IMR-90 (cell line): ENCODE measurements at regions not wholly inside any gene's neighbourhood (a gene's known extent, or its start where the extent isn't known, plus 50 kb on each side); places are given as distances from the start of the nearest gene placed in this dataset.

ENCODE experiments used
- ATAC-seq: fragments of 200-7000 bp; cut with Tn5 transposase; 2 replicates; pipeline ENCODE4 v1.9.1; 2020; ENCODE audit warnings: low read depth, mild to moderate bottlenecking, moderate library complexity
- BruUV-seq: library from RNA; stranded (reverse); fragments of 400-500 nt; replicated peaks from 2 replicates; lab custom pipeline; 2021; lab: Mats Ljungman, UMichigan
- CTCF ChIA-PET: fragments of 300-600 bp; formaldehyde crosslinking; extraction: SDS; loops from one replicate; lab custom pipeline; 2021; ENCODE audit warnings: antibody characterized with exemption; lab: Yijun Ruan, JAX
- POLR2A ChIA-PET: fragments of 300-600 bp; sonication (Branson Sonifier 250); formaldehyde crosslinking; loops from one replicate; lab custom pipeline; 2022; ENCODE audit warnings: antibody characterized with exemption; ENCODE audit not compliant: unreplicated experiment; lab: Charles Lee
- DNase-seq: peaks from one replicate; pipeline ENCODE4 v3.0.0; 2013
- H2AFZ ChIP-seq: replicated peaks from 2 replicates; pipeline ENCODE3; 2013; ENCODE audit warnings: low read length, mild to moderate bottlenecking; ENCODE audit not compliant: poor library complexity
- H2AK5ac ChIP-seq: 2 replicates; pipeline ENCODE4 v1.6.1; 2013; ENCODE audit warnings: low read depth, low read length, inconsistent platforms
- H2AK9ac ChIP-seq: replicated peaks from 2 replicates; pipeline ENCODE3; 2013; ENCODE audit warnings: mild to moderate bottlenecking, low read depth, low read length, moderate library complexity; ENCODE audit not compliant: poor library complexity
- H2BK120ac ChIP-seq: 2 replicates; pipeline ENCODE4 v1.6.1; 2013; ENCODE audit warnings: low read depth, low read length, inconsistent platforms
- H2BK15ac ChIP-seq: 3 replicates; pipeline ENCODE4 v1.6.1; 2013; ENCODE audit warnings: low read depth, low read length, inconsistent platforms
- H2BK20ac ChIP-seq: 2 replicates; pipeline ENCODE4 v1.6.1; 2013; ENCODE audit warnings: low read depth, mild to moderate bottlenecking, inconsistent platforms, low read length, moderate library complexity
- H2BK5ac ChIP-seq: 2 replicates; pipeline ENCODE4 v1.6.1; 2013; ENCODE audit warnings: mild to moderate bottlenecking, low read depth, low read length, inconsistent platforms; ENCODE audit not compliant: poor library complexity, severe bottlenecking
- H3K14ac ChIP-seq: replicated peaks from 2 replicates; pipeline ENCODE4 v1.6.1; 2013; ENCODE audit warnings: low read depth, low read length, inconsistent platforms
- H3K18ac ChIP-seq: 2 replicates; pipeline ENCODE4 v1.6.1; 2013; ENCODE audit warnings: low read depth, low read length, control low read depth
- H3K23ac ChIP-seq: 2 replicates; pipeline ENCODE4 v1.6.1; 2013; ENCODE audit warnings: low read depth, low read length, inconsistent platforms
- H3K27ac ChIP-seq: 2 replicates; pipeline ENCODE4 v1.5.1; 2013; ENCODE audit warnings: mild to moderate bottlenecking, control low read depth, low read length; ENCODE audit not compliant: insufficient read depth
- H3K27me3 ChIP-seq: 2 replicates; pipeline ENCODE4 v1.6.1; 2013; ENCODE audit warnings: low read length; ENCODE audit not compliant: control insufficient read depth, insufficient read depth
- H3K36me3 ChIP-seq: 2 replicates; pipeline ENCODE4 v1.6.1; 2013; ENCODE audit warnings: low read length, mixed read lengths; ENCODE audit not compliant: control insufficient read depth, insufficient read depth
- H3K4ac ChIP-seq: 2 replicates; pipeline ENCODE4 v1.6.1; 2013; ENCODE audit warnings: low read depth, low read length, inconsistent platforms
- H3K4me1 ChIP-seq: 2 replicates; pipeline ENCODE4 v1.6.1; 2013; ENCODE audit warnings: low read length, mixed read lengths; ENCODE audit not compliant: control insufficient read depth, insufficient read depth
- H3K4me2 ChIP-seq: 2 replicates; pipeline ENCODE4 v1.6.1; 2013; ENCODE audit warnings: low read depth, mild to moderate bottlenecking, control low read depth, low read length, moderate library complexity
- H3K4me3 ChIP-seq: 2 replicates; pipeline ENCODE4 v1.5.1; 2013; ENCODE audit warnings: low read depth, mild to moderate bottlenecking, control low read depth, low read length, moderate library complexity; ENCODE audit not compliant: insufficient read depth
- H3K56ac ChIP-seq: 2 replicates; pipeline ENCODE4 v1.6.1; 2013; ENCODE audit warnings: low read length, inconsistent platforms; ENCODE audit not compliant: insufficient read depth; ENCODE audit errors: extremely low read depth
- H3K79me1 ChIP-seq, 2 experiments: 2 replicates each; pipeline ENCODE4 v1.6.1; 2013; ENCODE audit warnings: low read length in 2 of 2, inconsistent platforms in 1 of 2, low read depth in 1 of 2
- H3K9ac ChIP-seq: 2 replicates; pipeline ENCODE4 v1.6.1; 2013; ENCODE audit warnings: low read depth, low read length, control low read depth
- H3K9me1 ChIP-seq: 2 replicates; pipeline ENCODE4 v1.6.1; 2013; ENCODE audit warnings: low read length, inconsistent platforms; ENCODE audit not compliant: insufficient read depth
- H3K9me3 ChIP-seq: 2 replicates; pipeline ENCODE4 v1.6.1; 2013; ENCODE audit warnings: low read length; ENCODE audit not compliant: control insufficient read depth, insufficient read depth
- H4K20me1 ChIP-seq: 2 replicates; pipeline ENCODE4 v1.6.1; 2013; ENCODE audit warnings: low read length, inconsistent platforms; ENCODE audit not compliant: insufficient read depth
- H4K5ac ChIP-seq: 2 replicates; pipeline ENCODE4 v1.6.1; 2013; ENCODE audit warnings: mild to moderate bottlenecking, low read depth, low read length, control low read depth
- H4K8ac ChIP-seq, 2 experiments: 2 replicates each; pipeline ENCODE4 v1.6.1; 2013; ENCODE audit warnings: low read depth in 2 of 2, low read length in 2 of 2, control low read depth in 1 of 2, inconsistent platforms in 1 of 2
- H4K91ac ChIP-seq: 2 replicates; pipeline ENCODE4 v1.6.1; 2013; ENCODE audit warnings: low read depth, low read length, inconsistent platforms; ENCODE audit not compliant: insufficient read depth
- BHLHE40 ChIP-seq: fragments of 150-350 bp; IDR thresholded peaks from 2 replicates; pipeline ENCODE4 v1.6.1; 2016; ENCODE audit warnings: mild to moderate bottlenecking, low read depth, low read length
- CEBPB ChIP-seq: IDR thresholded peaks from 2 replicates; pipeline ENCODE4 v1.6.1; 2012; ENCODE audit warnings: low read depth, low read length, improper control_type of control experiment
- CHD1 ChIP-seq: IDR thresholded peaks from 2 replicates; pipeline ENCODE4 v1.6.1; 2012; ENCODE audit warnings: low read depth, low read length, improper control_type of control experiment
- ELK1 ChIP-seq: fragments of 150-350 bp; IDR thresholded peaks from 2 replicates; pipeline ENCODE4 v1.6.1; 2016; ENCODE audit warnings: low read depth, mild to moderate bottlenecking, low read length, moderate library complexity, borderline replicate concordance
- FOS ChIP-seq: fragments of 150-350 bp; IDR thresholded peaks from 2 replicates; pipeline ENCODE4 v1.6.1; 2016; ENCODE audit warnings: low read depth, low read length
- MAFK ChIP-seq: IDR thresholded peaks from 2 replicates; pipeline ENCODE4 v1.6.1; 2012; ENCODE audit warnings: low read depth, low read length, improper control_type of control experiment
- MAZ ChIP-seq: IDR thresholded peaks from 2 replicates; pipeline ENCODE4 v1.6.1; 2012; ENCODE audit warnings: low read depth, mild to moderate bottlenecking, low read length, improper control_type of control experiment, moderate library complexity, borderline replicate concordance
- MXI1 ChIP-seq: IDR thresholded peaks from 2 replicates; pipeline ENCODE4 v1.6.1; 2012; ENCODE audit warnings: low read depth, mild to moderate bottlenecking, low read length, moderate library complexity, borderline replicate concordance
- NFE2L2 ChIP-seq: fragments of 150-350 bp; IDR thresholded peaks from 2 replicates; pipeline ENCODE4 v1.6.1; 2016; ENCODE audit warnings: low read depth, mild to moderate bottlenecking, low read length
- POLR2A ChIP-seq: IDR thresholded peaks from 2 replicates; pipeline ENCODE4 v1.6.1; 2012; ENCODE audit warnings: mild to moderate bottlenecking, low read depth, low read length
- RAD21 ChIP-seq: IDR thresholded peaks from 2 replicates; pipeline ENCODE4 v1.6.1; 2012; ENCODE audit warnings: low read length, improper control_type of control experiment
- RCOR1 ChIP-seq: IDR thresholded peaks from 2 replicates; pipeline ENCODE4 v1.6.1; 2012; ENCODE audit warnings: mild to moderate bottlenecking, low read length, improper control_type of control experiment; ENCODE audit not compliant: insufficient replicate concordance
- RFX5 ChIP-seq: IDR thresholded peaks from 2 replicates; pipeline ENCODE4 v1.8.0; 2012; ENCODE audit warnings: low read depth, mild to moderate bottlenecking, low read length, moderate library complexity
- SMC3 ChIP-seq: fragments of 150-350 bp; IDR thresholded peaks from 2 replicates; pipeline ENCODE4 v1.6.1; 2016; ENCODE audit warnings: low read depth, mild to moderate bottlenecking, antibody characterized with exemption, low read length, moderate library complexity
- WGBS, 2 experiments: methylation state at CpG; one replicate each; pipeline versions ENCODE4 v1.1.5 to v1.1.7; 2013; ENCODE audit warnings: missing lambda C conversion rate in 2 of 2; ENCODE audit not compliant: insufficient read length in 1 of 2; ENCODE audit errors: extremely low coverage in 2 of 2; 5-methylcytosine and 5-hydroxymethylcytosine counted together
- dilution Hi-C: fragments of 300-500 bp; cut with HindIII; formaldehyde crosslinking; loops from one replicate; pipeline ENCODE4 v1.14.3; 2018; ENCODE audit warnings: low sequenced_read_pairs; ENCODE audit not compliant: unreplicated experiment
- in situ Hi-C: fragments of 300-500 bp; cut with MboI; formaldehyde crosslinking; loops from 3 replicates; pipeline ENCODE4 v1.14.3; 2019; ENCODE audit warnings: low sequenced_read_pairs, inconsistent platforms, mixed read lengths
- intact Hi-C: fragments of 100-400 bp; cut with micrococcal nuclease; formaldehyde crosslinking; loops from 2 replicates; pipeline ENCODE4 v1.10.0; 2022
- TF ChIP-seq, protein P1 (sequence below): conservative IDR thresholded peaks from 2 replicates; pipeline ENCODE4 v1.5.1; 2012; ENCODE audit warnings: mild to moderate bottlenecking, low read depth, low read length, improper control_type of control experiment
- TF ChIP-seq, protein P2 (sequence below): fragments of 150-350 bp; IDR thresholded peaks from 2 replicates; pipeline ENCODE4 v1.6.1; 2017; ENCODE audit warnings: mild to moderate bottlenecking, antibody characterized with exemption, low read length, low read depth

- Histone ChIP-seq H3K9ac (no peak overlapping the region), H3K14ac (no peak overlapping the region), H3K27me3 (no peaks in the 10 kb centered on the region), H3K4ac (no peak overlapping the region), H4K91ac (no peak overlapping the region), H3K9me3 (no peaks in the 10 kb centered on the region), H3K4me3 (no peak overlapping the region), H2AK5ac (no peak overlapping the region), H4K5ac (no peak overlapping the region), H3K36me3 (no peaks in the 10 kb centered on the region), H2AK9ac (no peak overlapping the region), H3K23ac (no peak overlapping the region), H2BK20ac (no peak overlapping the region), H3K4me1 (no peaks in the 10 kb centered on the region), H4K20me1 (no peaks in the 10 kb centered on the region), H3K56ac (no peak overlapping the region), H2BK15ac (no peak overlapping the region), H3K18ac (no peak overlapping the region), H3K9me1 (no peaks in the 10 kb centered on the region), H3K79me1 (no peaks in the 10 kb centered on the region), H3K4me2 (no peak overlapping the region), H3K27ac (no peak overlapping the region), H4K8ac (no peak overlapping the region), H2BK120ac (no peak overlapping the region), H2BK5ac (no peak overlapping the region), H2AFZ (no peak overlapping the region)
- BruUV-seq: no TSS peak
- DNase-seq: no peak
- no CpG with 5 or more reads among the region's 3 CpGs for WGBS, 2 experiments
- no peak for ATAC-seq
- intact Hi-C loops: no loop called here
- dilution Hi-C loops: no loop called here
- ChIA-PET CTCF (no interaction called here), POLR2A (no interaction called here)
- in situ Hi-C loops: no loop called here
- TF ChIP-seq POLR2A (no peak), MAFK (no peak), RAD21 (no peak), RCOR1 (no peak), MXI1 (no peak), SMC3 (no peak), NFE2L2 (no peak), MAZ (no peak), CHD1 (no peak), FOS (no peak), ELK1 (no peak), CEBPB (no peak), RFX5 (no peak), BHLHE40 (no peak)
- TF ChIP-seq, protein P1, sequence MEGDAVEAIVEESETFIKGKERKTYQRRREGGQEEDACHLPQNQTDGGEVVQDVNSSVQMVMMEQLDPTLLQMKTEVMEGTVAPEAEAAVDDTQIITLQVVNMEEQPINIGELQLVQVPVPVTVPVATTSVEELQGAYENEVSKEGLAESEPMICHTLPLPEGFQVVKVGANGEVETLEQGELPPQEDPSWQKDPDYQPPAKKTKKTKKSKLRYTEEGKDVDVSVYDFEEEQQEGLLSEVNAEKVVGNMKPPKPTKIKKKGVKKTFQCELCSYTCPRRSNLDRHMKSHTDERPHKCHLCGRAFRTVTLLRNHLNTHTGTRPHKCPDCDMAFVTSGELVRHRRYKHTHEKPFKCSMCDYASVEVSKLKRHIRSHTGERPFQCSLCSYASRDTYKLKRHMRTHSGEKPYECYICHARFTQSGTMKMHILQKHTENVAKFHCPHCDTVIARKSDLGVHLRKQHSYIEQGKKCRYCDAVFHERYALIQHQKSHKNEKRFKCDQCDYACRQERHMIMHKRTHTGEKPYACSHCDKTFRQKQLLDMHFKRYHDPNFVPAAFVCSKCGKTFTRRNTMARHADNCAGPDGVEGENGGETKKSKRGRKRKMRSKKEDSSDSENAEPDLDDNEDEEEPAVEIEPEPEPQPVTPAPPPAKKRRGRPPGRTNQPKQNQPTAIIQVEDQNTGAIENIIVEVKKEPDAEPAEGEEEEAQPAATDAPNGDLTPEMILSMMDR: no peak
- TF ChIP-seq, protein P2, sequence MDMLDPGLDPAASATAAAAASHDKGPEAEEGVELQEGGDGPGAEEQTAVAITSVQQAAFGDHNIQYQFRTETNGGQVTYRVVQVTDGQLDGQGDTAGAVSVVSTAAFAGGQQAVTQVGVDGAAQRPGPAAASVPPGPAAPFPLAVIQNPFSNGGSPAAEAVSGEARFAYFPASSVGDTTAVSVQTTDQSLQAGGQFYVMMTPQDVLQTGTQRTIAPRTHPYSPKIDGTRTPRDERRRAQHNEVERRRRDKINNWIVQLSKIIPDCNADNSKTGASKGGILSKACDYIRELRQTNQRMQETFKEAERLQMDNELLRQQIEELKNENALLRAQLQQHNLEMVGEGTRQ: no peak
Observed at GRCh38 chr2:176733698-176734430, 464.6 kb downstream of the MTX2 start.
